GM18519 (cell line): ENCODE measurements at regions not wholly inside any gene's neighbourhood (a gene's known extent, or its start where the extent isn't known, plus 50 kb on each side); places are given as distances from the start of the nearest gene placed in this dataset.

Source experiments
- ATAC-seq: cut with Tn5 transposase; IDR thresholded peaks from one replicate; pipeline ENCODE4 v1.9.1; 2021; ENCODE audit warnings: mild to moderate bottlenecking, moderate library complexity; ENCODE audit not compliant: unreplicated experiment, low FRiP score

DNA sequence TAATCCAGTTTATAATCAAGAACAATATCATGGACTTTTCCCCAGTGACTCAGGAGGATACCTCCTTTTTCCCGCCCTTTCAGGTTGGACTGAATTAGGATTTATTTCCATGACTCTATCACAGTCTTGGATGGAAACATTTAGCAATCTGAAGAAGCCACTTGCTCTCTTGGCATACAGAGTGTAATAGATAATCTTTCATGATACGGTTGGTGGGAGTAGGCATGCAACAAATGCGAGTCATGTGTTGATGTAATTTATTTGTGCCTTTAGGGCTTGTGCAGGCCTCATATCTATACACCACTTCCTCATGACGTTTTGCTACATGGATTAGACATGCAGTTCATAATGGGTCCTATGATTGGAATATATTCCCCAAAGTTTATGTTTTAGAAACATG is 54.2 kb upstream of the MCTP2 start:
- no peak for ATAC-seq

DNA sequence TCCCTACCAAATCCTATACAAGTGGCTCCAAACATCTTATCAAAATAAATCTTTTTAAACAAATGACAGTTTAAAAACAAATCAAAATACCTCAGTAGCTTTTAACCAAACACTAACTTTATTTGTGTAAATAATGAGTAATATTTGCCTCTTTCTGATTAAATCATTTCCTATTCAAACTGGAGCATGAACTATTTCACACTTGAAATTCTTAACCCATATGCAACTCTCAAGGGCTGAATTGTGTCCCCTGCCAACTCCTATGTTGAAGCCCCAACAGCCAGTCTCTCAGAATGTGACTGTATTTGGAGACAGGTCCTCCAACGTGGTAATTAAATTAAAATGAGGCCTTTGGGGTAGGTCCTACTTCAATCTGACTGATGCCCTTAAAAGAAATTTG is 55.9 kb upstream of the MCTP2 start:
- no peak for ATAC-seq

GRCh38 chr15:94174399-94174802 is 57.0 kb upstream of the MCTP2 start:
- ATAC-seq, result peak; percentile 88

- ATAC-seq, result no peak
These were observed 63.1 kb upstream of the MCTP2 start for GRCh38 chr15:94168250-94168649.

DNA sequence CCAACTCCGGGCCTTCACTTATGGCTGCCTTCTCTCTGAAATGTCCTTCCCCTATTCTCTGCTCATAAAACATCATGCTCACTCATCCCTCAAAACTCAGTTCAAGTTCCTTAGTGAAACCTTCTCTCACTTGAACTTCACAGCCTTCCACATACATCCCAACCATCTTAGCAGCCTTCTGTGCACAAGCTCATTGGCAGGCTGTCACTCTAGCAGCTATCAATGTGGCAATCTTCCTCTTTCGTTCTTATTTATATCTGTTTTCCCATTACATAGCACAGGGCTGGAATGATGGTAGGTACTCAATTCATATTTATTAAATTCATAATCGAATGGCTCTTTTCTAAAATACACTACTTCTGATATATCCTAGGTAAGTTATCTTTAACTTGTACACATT is 66.4 kb upstream of the MCTP2 start:
- ATAC-seq, result no peak

GRCh38 chr15:94164202-94164807 is 67.1 kb upstream of the MCTP2 start:
- ATAC-seq, result peak; percentile 65

GRCh38 chr15:94162939-94163338 is 68.4 kb upstream of the MCTP2 start:
- no peak for ATAC-seq

- no peak for ATAC-seq
These were observed 77.1 kb upstream of the MCTP2 start for GRCh38 chr15:94154255-94154654.

DNA sequence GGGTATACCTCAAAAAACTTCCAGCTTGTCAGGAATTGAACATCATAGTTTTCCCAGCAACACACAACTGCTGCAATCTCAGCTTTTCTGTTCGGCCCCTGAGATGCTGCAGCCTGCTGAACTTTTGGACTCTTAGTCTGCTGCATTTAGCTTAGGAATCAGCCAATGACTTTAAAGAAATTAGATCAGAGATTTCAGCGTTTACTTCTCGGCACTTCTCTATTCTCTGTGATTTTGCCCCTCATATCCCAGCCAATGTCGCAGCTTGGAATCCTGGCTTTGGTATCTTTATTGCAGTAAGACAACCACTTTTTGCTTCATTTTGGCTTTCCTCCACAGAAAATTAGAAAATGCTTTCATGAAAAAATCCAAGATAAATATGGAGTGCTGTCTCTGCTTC is 86.3 kb upstream of the MCTP2 start:
- no peak for ATAC-seq

- no peak for ATAC-seq
These were observed 89.6 kb upstream of the MCTP2 start for GRCh38 chr15:94141802-94142201.

- ATAC-seq, result no peak
These were observed 95.7 kb upstream of the MCTP2 start for GRCh38 chr15:94135486-94136147.

GRCh38 chr15:94131875-94132274 is 99.5 kb upstream of the MCTP2 start:
- no peak for ATAC-seq

DNA sequence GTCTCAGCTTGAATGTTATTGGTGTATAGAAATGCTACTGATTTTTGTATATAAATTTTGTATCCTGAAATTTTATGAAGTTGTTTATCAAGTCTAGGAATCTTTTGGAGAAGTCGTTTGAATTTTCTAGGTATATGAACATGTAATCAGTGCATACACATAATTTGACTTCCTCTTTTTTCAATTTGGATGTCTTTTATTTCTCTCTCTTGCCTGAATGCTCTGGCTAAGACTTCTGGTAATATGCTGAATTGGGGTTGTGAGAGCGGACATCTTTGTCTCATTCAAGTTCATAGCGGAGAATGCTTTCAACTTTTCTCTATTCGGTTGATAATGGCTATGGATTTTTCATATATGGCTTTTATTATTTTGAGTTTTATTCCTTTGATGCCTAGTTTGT is 100.9 kb upstream of the MCTP2 start:
- no peak for ATAC-seq

- no peak for ATAC-seq
These were observed 104.4 kb upstream of the MCTP2 start for GRCh38 chr15:94127006-94127405.

- ATAC-seq, result no peak
These were observed 105.7 kb upstream of the MCTP2 start for GRCh38 chr15:94125698-94126097.

DNA sequence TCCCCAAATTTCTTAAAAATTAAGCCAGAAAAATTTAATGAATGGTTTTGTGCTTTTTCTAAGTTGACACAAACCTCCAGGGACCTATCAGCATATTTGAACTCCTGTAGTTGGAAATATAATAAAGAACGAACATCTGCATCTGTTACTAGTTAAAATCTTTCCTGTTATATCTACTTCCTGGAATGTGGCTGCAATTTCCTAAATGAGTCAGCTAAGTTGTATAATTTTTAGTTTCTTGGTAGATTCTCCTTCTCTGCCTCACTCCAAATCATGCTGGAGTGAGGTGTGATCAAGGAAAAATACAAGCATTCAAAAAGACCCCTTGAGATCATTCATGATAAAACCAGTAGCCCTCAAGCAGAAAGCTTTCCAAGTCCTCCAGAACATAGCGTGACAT is 106.2 kb upstream of the MCTP2 start:
- no peak for ATAC-seq

- ATAC-seq, result no peak
These were observed 108.8 kb upstream of the MCTP2 start for GRCh38 chr15:94122516-94122915.

DNA sequence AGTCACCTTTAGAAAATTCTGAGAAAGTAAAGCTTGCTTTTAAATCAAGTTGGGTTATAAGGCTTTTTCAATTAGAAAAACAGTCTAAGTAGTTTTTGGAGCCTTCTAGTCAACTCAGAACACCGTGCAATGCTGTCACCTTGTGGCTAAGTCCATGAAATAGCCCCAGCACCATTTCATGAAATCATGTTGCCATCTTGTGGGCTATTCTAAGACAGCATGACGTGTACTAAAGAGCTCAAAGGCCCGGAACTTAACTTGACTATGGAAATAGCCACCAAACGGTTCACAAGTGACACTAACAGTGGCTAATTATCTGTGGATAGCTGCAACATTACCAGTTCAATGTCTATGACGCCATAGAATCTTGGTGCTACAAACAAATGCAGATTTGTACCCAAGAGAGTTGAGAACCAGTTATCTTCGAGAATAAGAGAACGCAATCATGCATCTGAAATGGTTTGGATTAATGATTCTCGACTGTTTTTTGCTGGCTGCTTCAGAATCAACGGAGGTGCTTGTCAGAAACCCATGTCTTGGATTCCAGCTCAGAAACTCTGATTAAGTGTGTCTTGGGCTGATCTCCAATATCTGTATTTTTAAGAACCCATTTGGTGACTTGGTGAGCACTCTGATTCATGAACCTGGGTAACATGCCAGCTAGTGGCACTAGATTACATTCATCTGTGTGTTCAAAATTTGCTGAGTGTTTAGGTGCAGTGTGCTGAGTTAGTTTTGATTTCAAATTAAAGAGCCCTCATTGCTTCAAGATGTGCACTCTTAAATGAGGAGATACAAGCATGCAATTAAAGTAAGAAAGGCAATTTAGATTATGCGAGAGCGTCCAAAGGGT is 111.2 kb upstream of the MCTP2 start:
- ATAC-seq, result peak; percentile 100

- ATAC-seq, result no peak
These were observed 112.0 kb upstream of the MCTP2 start for GRCh38 chr15:94119298-94119811.

DNA sequence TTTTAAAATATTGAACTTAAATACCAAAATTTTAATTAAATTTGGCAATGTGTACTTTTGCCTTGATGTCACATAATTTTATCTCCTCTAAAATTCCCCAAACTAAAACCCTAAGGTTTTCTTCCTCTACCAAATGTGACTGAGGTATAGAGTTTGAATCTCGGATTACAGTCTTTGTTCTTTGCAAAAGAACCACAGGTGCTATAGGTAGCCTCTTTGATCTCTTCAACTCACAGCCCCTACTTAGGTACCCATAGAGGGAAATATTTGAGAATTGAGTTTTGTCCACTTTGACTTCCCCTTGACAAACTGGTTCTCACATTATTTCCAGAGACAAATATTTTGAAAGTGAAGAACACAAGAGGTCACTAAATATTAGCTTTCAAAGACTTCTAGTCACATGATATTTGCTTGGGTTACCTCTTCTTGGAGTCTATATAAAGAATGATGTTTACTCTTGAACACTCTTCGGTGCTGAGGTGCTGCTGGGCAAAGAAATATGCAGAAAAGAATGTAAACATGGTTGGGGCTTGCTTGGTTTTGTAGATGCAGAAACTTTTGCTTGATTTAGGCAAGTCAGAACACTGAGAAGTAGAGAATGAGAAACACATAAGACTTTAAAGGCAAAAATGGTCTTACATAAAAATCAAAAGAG is 120.8 kb upstream of the MCTP2 start:
- no peak for ATAC-seq

DNA sequence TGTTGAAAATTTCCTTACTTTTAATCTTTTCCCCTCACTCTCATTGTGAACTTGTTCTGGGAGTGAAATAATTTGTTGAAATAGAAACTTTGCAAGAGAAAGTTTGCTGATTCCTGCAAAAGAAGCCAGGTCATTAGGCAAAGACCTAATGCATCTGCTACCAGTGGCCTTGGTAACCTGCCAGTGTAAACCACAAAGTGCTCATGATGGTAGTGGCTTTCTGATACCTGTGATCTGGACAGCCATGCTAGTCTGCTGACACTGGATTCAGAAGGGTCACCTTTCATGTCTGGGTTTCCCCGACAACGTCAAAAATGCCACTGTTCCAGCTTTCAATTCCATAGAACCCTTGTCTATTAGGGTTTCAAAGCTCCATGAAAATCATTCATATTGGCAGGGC is 123.7 kb upstream of the MCTP2 start:
- ATAC-seq, result no peak
